Liver (tissue), 8 donors: ENCODE measurements at regions not wholly inside any gene's neighbourhood (a gene's known extent, or its start where the extent isn't known, plus 50 kb on each side); places are given as distances from the start of the nearest gene placed in this dataset.

Experiments used
- DNase-seq: peaks from one replicate; pipeline ENCODE4 v3.0.0-alpha.2; 2017; ENCODE audit warnings: low spot score
- H3K27ac ChIP-seq, 2 donors: one replicate each; pipeline ENCODE4 v1.7.0; 2013; ENCODE audit warnings: inconsistent platforms in 2 of 2, low read length in 2 of 2, control low read depth in 1 of 2, low read depth in 1 of 2, mild to moderate bottlenecking in 1 of 2
- H3K27me3 ChIP-seq, 4 donors: one replicate each; pipeline versions ENCODE4 v1.6.1 to v1.7.0; 2013; ENCODE audit warnings: low read length in 3 of 4, inconsistent platforms in 1 of 4, mild to moderate bottlenecking in 1 of 4, moderate library complexity in 1 of 4; ENCODE audit not compliant: control insufficient read depth in 4 of 4, insufficient read depth in 4 of 4
- H3K36me3 ChIP-seq, 4 donors: one replicate each; pipeline versions ENCODE4 v1.6.1 to v1.7.0; 2013; ENCODE audit warnings: low read length in 3 of 4, mild to moderate bottlenecking in 3 of 4, low read depth in 1 of 4, moderate library complexity in 1 of 4; ENCODE audit not compliant: control insufficient read depth in 4 of 4, insufficient read depth in 3 of 4
- H3K4me1 ChIP-seq, 4 donors: one replicate each; pipeline versions ENCODE4 v1.6.1 to v1.7.0; 2013; ENCODE audit warnings: low read length in 3 of 4, mild to moderate bottlenecking in 3 of 4, moderate library complexity in 1 of 4; ENCODE audit not compliant: control insufficient read depth in 4 of 4, insufficient read depth in 4 of 4
- H3K4me3 ChIP-seq, 3 donors: one replicate each; pipeline versions ENCODE4 v1.6.1 to v1.7.0; 2013; ENCODE audit warnings: low read length in 3 of 3, control low read depth in 1 of 3, low read depth in 1 of 3, mild to moderate bottlenecking in 1 of 3
- H3K9ac ChIP-seq, 2 donors: one replicate each; pipeline ENCODE4 v1.7.0; 2013; ENCODE audit warnings: low read length in 2 of 2, mild to moderate bottlenecking in 2 of 2, moderate library complexity in 2 of 2, control low read depth in 1 of 2, low read depth in 1 of 2
- H3K9me3 ChIP-seq, 4 donors: one replicate each; pipeline versions ENCODE4 v1.6.1 to v1.7.0; 2013; ENCODE audit warnings: low read length in 3 of 4; ENCODE audit not compliant: control insufficient read depth in 4 of 4
- EGR1 ChIP-seq, 2 donors: IDR thresholded peaks; 2 replicates each; pipeline ENCODE4 v1.6.1; 2016 to 2018; ENCODE audit warnings: antibody characterized with exemption in 2 of 2, low read depth in 2 of 2
- FOXA1 ChIP-seq: IDR thresholded peaks from 2 replicates; pipeline ENCODE4 v1.6.1; 2016; ENCODE audit warnings: antibody characterized with exemption
- FOXA2 ChIP-seq: IDR thresholded peaks from 2 replicates; pipeline ENCODE4 v1.6.1; 2016; ENCODE audit warnings: antibody characterized with exemption
- GABPA ChIP-seq, 2 donors: IDR thresholded peaks in 1 of 2; conservative IDR thresholded peaks in 1 of 2; 2 replicates each; pipeline ENCODE4 v1.6.1; 2016; ENCODE audit warnings: antibody characterized with exemption in 2 of 2, mild to moderate bottlenecking in 1 of 2, moderate library complexity in 1 of 2
- HNF4A ChIP-seq, 2 donors: conservative IDR thresholded peaks; 2 replicates each; pipeline ENCODE4 v1.6.1; 2016; ENCODE audit warnings: antibody characterized with exemption in 2 of 2, mild to moderate bottlenecking in 2 of 2
- HNF4G ChIP-seq: IDR thresholded peaks from 2 replicates; pipeline ENCODE4 v1.6.1; 2016; ENCODE audit warnings: antibody characterized with exemption
- JUND ChIP-seq, 2 donors: IDR thresholded peaks; 2 replicates each; pipeline ENCODE4 v1.6.1; 2016; ENCODE audit warnings: antibody characterized with exemption in 2 of 2
- NR2F2 ChIP-seq: IDR thresholded peaks from 2 replicates; pipeline ENCODE4 v1.6.1; 2016; ENCODE audit warnings: antibody characterized with exemption
- RAD21 ChIP-seq, 2 donors: IDR thresholded peaks; 2 replicates each; pipeline ENCODE4 v1.6.1; 2016; ENCODE audit warnings: antibody characterized with exemption in 2 of 2, mild to moderate bottlenecking in 2 of 2
- RXRA ChIP-seq, 2 donors: IDR thresholded peaks; 2 replicates each; pipeline ENCODE4 v1.6.1; 2017 to 2018; ENCODE audit warnings: antibody characterized with exemption in 2 of 2, mild to moderate bottlenecking in 1 of 2
- SP1 ChIP-seq: IDR thresholded peaks from 2 replicates; pipeline ENCODE4 v1.6.1; 2018; ENCODE audit warnings: antibody characterized with exemption, mild to moderate bottlenecking
- TAF1 ChIP-seq: conservative IDR thresholded peaks from 2 replicates; pipeline ENCODE4 v1.6.1; 2016; ENCODE audit warnings: antibody characterized with exemption, mild to moderate bottlenecking
- YY1 ChIP-seq: IDR thresholded peaks from 2 replicates; pipeline ENCODE4 v1.6.1; 2016; ENCODE audit warnings: antibody characterized with exemption, mild to moderate bottlenecking
- WGBS: extraction: QIAGEN DNeasy Blood & Tissue Kit; methylation state at CpG from one replicate; pipeline ENCODE4 v1.1.7; 2013; 5-methylcytosine and 5-hydroxymethylcytosine counted together
- TF ChIP-seq, protein P1 (sequence below): fragments of 150-350 bp; IDR thresholded peaks from 2 replicates; pipeline ENCODE4 v1.5.1; 2017; ENCODE audit warnings: improper control_type of control experiment, low read depth, low read length; ENCODE audit not compliant: missing input control
- TF ChIP-seq, protein P2 (sequence below): IDR thresholded peaks from 2 replicates; pipeline ENCODE4 v1.6.1; 2016; ENCODE audit warnings: antibody characterized with exemption, mild to moderate bottlenecking
- TF ChIP-seq, protein P3 (sequence below): IDR thresholded peaks from 2 replicates; pipeline ENCODE4 v1.6.1; 2016; ENCODE audit warnings: antibody characterized with exemption
- TF ChIP-seq, protein P4 (sequence below): IDR thresholded peaks from 2 replicates; pipeline ENCODE4 v1.6.1; 2016; ENCODE audit warnings: antibody characterized with exemption
- TF ChIP-seq, protein P5 (sequence below): IDR thresholded peaks from 2 replicates; pipeline ENCODE4 v1.6.1; 2016; ENCODE audit warnings: antibody characterized with exemption
- donor health status: healthy.
- donor health status: healthy.
- donor health status: healthy.
- donor health status: healthy.
- donor health status: healthy.

DNA sequence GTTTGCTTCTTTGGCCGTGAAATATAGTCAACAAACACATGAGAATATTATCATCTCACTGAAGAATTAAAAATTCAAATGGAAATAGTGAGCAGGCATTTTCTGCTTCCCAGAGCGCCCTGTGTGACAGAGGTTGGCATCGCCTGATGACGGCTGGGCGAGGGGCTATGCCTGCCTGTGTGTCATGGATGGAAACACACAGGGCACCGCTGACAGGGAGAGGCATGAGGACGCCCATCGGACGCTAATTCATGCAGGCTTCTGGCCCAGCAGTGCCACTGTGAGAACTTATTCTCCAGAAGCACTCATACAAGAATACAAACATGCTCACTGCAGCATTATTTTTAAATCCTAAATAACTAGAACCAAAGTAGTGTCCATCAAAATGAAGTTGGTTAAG lies 61.4 kb upstream of the OTOS start:
- Histone ChIP-seq H3K4me1 (no peaks in the 10 kb centered on the region), H3K9me3 (no peaks in the 10 kb centered on the region), H3K27ac (no peak overlapping the region), H3K9ac (no peak overlapping the region), H3K4me3 (no peak overlapping the region), H3K27me3 (peaks cover 0 to 2% (median 0%) of the 10 kb centered on the region in 4 donors), H3K36me3 (no peaks in the 10 kb centered on the region)
- TF ChIP-seq, protein P1, sequence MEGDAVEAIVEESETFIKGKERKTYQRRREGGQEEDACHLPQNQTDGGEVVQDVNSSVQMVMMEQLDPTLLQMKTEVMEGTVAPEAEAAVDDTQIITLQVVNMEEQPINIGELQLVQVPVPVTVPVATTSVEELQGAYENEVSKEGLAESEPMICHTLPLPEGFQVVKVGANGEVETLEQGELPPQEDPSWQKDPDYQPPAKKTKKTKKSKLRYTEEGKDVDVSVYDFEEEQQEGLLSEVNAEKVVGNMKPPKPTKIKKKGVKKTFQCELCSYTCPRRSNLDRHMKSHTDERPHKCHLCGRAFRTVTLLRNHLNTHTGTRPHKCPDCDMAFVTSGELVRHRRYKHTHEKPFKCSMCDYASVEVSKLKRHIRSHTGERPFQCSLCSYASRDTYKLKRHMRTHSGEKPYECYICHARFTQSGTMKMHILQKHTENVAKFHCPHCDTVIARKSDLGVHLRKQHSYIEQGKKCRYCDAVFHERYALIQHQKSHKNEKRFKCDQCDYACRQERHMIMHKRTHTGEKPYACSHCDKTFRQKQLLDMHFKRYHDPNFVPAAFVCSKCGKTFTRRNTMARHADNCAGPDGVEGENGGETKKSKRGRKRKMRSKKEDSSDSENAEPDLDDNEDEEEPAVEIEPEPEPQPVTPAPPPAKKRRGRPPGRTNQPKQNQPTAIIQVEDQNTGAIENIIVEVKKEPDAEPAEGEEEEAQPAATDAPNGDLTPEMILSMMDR: no peak
- TF ChIP-seq FOXA1: no peak
- TF ChIP-seq, protein P2, sequence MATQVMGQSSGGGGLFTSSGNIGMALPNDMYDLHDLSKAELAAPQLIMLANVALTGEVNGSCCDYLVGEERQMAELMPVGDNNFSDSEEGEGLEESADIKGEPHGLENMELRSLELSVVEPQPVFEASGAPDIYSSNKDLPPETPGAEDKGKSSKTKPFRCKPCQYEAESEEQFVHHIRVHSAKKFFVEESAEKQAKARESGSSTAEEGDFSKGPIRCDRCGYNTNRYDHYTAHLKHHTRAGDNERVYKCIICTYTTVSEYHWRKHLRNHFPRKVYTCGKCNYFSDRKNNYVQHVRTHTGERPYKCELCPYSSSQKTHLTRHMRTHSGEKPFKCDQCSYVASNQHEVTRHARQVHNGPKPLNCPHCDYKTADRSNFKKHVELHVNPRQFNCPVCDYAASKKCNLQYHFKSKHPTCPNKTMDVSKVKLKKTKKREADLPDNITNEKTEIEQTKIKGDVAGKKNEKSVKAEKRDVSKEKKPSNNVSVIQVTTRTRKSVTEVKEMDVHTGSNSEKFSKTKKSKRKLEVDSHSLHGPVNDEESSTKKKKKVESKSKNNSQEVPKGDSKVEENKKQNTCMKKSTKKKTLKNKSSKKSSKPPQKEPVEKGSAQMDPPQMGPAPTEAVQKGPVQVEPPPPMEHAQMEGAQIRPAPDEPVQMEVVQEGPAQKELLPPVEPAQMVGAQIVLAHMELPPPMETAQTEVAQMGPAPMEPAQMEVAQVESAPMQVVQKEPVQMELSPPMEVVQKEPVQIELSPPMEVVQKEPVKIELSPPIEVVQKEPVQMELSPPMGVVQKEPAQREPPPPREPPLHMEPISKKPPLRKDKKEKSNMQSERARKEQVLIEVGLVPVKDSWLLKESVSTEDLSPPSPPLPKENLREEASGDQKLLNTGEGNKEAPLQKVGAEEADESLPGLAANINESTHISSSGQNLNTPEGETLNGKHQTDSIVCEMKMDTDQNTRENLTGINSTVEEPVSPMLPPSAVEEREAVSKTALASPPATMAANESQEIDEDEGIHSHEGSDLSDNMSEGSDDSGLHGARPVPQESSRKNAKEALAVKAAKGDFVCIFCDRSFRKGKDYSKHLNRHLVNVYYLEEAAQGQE: no peak
- no peak for TF ChIP-seq HNF4A (conservative IDR thresholded peaks at IDR 0.05)
- no peak for TF ChIP-seq GABPA (IDR thresholded peaks at IDR 0.05 in 1 of 2, conservative IDR thresholded peaks at IDR 0.05 in 1 of 2)
- no peak for TF ChIP-seq RXRA (IDR thresholded peaks at IDR 0.05)
- TF ChIP-seq, protein P3, sequence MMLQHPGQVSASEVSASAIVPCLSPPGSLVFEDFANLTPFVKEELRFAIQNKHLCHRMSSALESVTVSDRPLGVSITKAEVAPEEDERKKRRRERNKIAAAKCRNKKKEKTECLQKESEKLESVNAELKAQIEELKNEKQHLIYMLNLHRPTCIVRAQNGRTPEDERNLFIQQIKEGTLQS: no peak
- TF ChIP-seq EGR1 (IDR thresholded peaks at IDR 0.05; ENCODE audit: low read depth in 2 of 2): no peak
- no peak for DNase-seq
- WGBS: 79% methylated on average over 9 of the region's 9 CpGs

DNA sequence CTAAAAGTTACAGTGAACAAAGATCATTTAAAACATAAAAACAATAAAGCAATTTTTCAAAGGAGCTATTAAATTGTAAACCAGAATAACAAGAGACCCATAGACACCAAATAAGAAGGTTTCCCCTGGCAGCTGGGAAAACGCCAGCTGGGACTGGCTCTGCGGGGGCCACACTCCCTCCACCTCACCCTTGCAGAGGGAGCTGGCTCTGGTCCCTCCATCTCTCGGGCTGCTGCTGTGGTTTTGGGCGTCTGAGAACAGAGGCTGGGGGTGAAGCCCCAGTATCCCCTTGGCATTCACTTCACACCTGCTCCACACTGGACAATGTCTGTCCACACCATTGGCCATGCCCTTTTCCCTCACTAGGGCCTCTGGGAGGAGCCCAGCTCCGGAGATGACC lies 62.1 kb upstream of the OTOS start:
- TF ChIP-seq TAF1 (no peak), RAD21 (IDR thresholded peaks at IDR 0.05) (no peak), NR2F2 (no peak), FOXA1 (no peak), EGR1 (IDR thresholded peaks at IDR 0.05; ENCODE audit: low read depth in 2 of 2) (no peak), HNF4G (no peak), RXRA (IDR thresholded peaks at IDR 0.05) (no peak), HNF4A (conservative IDR thresholded peaks at IDR 0.05) (no peak), FOXA2 (no peak), YY1 (no peak), GABPA (IDR thresholded peaks at IDR 0.05 in 1 of 2, conservative IDR thresholded peaks at IDR 0.05 in 1 of 2) (no peak), SP1 (no peak), JUND (IDR thresholded peaks at IDR 0.05) (no peak)
- TF ChIP-seq, protein P4, sequence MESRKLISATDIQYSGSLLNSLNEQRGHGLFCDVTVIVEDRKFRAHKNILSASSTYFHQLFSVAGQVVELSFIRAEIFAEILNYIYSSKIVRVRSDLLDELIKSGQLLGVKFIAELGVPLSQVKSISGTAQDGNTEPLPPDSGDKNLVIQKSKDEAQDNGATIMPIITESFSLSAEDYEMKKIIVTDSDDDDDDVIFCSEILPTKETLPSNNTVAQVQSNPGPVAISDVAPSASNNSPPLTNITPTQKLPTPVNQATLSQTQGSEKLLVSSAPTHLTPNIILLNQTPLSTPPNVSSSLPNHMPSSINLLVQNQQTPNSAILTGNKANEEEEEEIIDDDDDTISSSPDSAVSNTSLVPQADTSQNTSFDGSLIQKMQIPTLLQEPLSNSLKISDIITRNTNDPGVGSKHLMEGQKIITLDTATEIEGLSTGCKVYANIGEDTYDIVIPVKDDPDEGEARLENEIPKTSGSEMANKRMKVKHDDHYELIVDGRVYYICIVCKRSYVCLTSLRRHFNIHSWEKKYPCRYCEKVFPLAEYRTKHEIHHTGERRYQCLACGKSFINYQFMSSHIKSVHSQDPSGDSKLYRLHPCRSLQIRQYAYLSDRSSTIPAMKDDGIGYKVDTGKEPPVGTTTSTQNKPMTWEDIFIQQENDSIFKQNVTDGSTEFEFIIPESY: no peak
- TF ChIP-seq, protein P3: no peak
- TF ChIP-seq, protein P1: no peak
- TF ChIP-seq, protein P5, sequence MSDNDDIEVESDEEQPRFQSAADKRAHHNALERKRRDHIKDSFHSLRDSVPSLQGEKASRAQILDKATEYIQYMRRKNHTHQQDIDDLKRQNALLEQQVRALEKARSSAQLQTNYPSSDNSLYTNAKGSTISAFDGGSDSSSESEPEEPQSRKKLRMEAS: no peak
- TF ChIP-seq, protein P2: no peak
- Histone ChIP-seq H3K4me1 (no peaks in the 10 kb centered on the region), H3K27ac (no peak overlapping the region), H3K36me3 (no peaks in the 10 kb centered on the region), H3K27me3 (peaks cover 0 to 2% (median 0%) of the 10 kb centered on the region in 4 donors), H3K4me3 (no peak overlapping the region), H3K9ac (no peak overlapping the region), H3K9me3 (no peaks in the 10 kb centered on the region)
- 63% methylated on average over 5 of the region's 5 CpGs for WGBS
- no peak for DNase-seq
